NCI-H345 (cell line): ENCODE measurements at regions not wholly inside any gene's neighbourhood (a gene's known extent, or its start where the extent isn't known, plus 50 kb on each side); places are given as distances from the start of the nearest gene placed in this dataset.
"Not testable (repeated sequence)": the region's sequence is repeated elsewhere in the genome, so short reads cannot be mapped to it uniquely, and the experiment has no call there.

ENCODE experiments used
- DNase-seq: peaks from one replicate; lab custom pipeline; 2025; lab: John Stamatoyannopoulos, UW

- DNase-seq: no peak
These were observed 51.3 kb upstream of the SUB1 start for GRCh38 chr5:32534041-32534440.

GRCh38 chr5:32531885-32532520, 53.4 kb upstream of the SUB1 start:
- DNase-seq: peak; percentile 80

- not testable (repeated sequence) for DNase-seq
These were observed 58.0 kb upstream of the SUB1 start for GRCh38 chr5:32527321-32527720.

- DNase-seq: no peak
These were observed 58.5 kb upstream of the SUB1 start for GRCh38 chr5:32526810-32527209.

- no peak for DNase-seq
These were observed 61.7 kb upstream of the SUB1 start for GRCh38 chr5:32523625-32524024.

GRCh38 chr5:32522429-32523143, 62.8 kb upstream of the SUB1 start:
- DNase-seq: no peak

- no peak for DNase-seq
These were observed 63.9 kb upstream of the SUB1 start for GRCh38 chr5:32521481-32521880.

- DNase-seq: no peak
These were observed 64.4 kb upstream of the SUB1 start for GRCh38 chr5:32520972-32521371.

- DNase-seq: no peak
These were observed 65.0 kb upstream of the SUB1 start for GRCh38 chr5:32520356-32520755.

- no peak for DNase-seq
These were observed 65.8 kb upstream of the SUB1 start for GRCh38 chr5:32519508-32519907.

- no peak for DNase-seq
These were observed 70.3 kb upstream of the ZFR start for GRCh38 chr5:32514806-32515205.

- DNase-seq: no peak
These were observed 68.4 kb upstream of the ZFR start for GRCh38 chr5:32512926-32513325.

- DNase-seq: no peak
These were observed 67.3 kb upstream of the ZFR start for GRCh38 chr5:32511776-32512374.

- no peak for DNase-seq
These were observed 66.3 kb upstream of the ZFR start for GRCh38 chr5:32510860-32511259.

GRCh38 chr5:32508806-32509805, 64.6 kb upstream of the ZFR start:
- no peak for DNase-seq

GRCh38 chr5:32507738-32508434, 63.3 kb upstream of the ZFR start:
- no peak for DNase-seq

- DNase-seq: no peak
These were observed 62.3 kb upstream of the ZFR start for GRCh38 chr5:32506799-32507198.

- DNase-seq: peak; percentile 79
These were observed 61.7 kb upstream of the ZFR start for GRCh38 chr5:32506201-32506661.

GRCh38 chr5:32505756-32506155, 61.2 kb upstream of the ZFR start:
- no peak for DNase-seq

- peak; percentile 81 for DNase-seq
These were observed 60.6 kb upstream of the ZFR start for GRCh38 chr5:32504989-32505596.
